CD4-positive, alpha-beta T cell (primary cell): ENCODE measurements at regions not wholly inside any gene's neighbourhood (a gene's known extent, or its start where the extent isn't known, plus 50 kb on each side); places are given as distances from the start of the nearest gene placed in this dataset.

Experiments
- ATAC-seq: fragments of 200-7000 bp; cut with Tn5 transposase; one replicate; pipeline ENCODE4 v1.10.0; 2022; ENCODE audit warnings: mild to moderate bottlenecking; ENCODE audit not compliant: poor library complexity
- CTCF ChIA-PET: fragments of 350-600 bp; sonication (Branson Sonifier 250); formaldehyde crosslinking; loops from one replicate; lab custom pipeline; 2021; ENCODE audit warnings: antibody characterized with exemption, inconsistent platforms; lab: Charles Lee
- POLR2A ChIA-PET: fragments of 350-600 bp; sonication (Branson Sonifier 250); formaldehyde crosslinking; loops from one replicate; lab custom pipeline; 2021; ENCODE audit warnings: antibody characterized with exemption, inconsistent platforms; lab: Charles Lee
- DNase-seq, 14 experiments: peaks; one replicate each; pipeline ENCODE4 v3.0.0-alpha.2; 2013 to 2020; ENCODE audit warnings: mixed read lengths in 2 of 14
- H3K27ac ChIP-seq, 2 donors: one replicate each; pipeline versions ENCODE4 v1.5.1 to v1.7.0; 2013; ENCODE audit warnings: low read length in 2 of 2, low read depth in 1 of 2, mild to moderate bottlenecking in 1 of 2
- H3K27me3 ChIP-seq, 2 experiments: 1 replicate in 1 of 2; 2 replicates in 1 of 2; pipeline versions ENCODE4 v1.6.1 to v1.7.0; 2013; ENCODE audit warnings: low read length in 2 of 2, control low read depth in 1 of 2, mild to moderate bottlenecking in 1 of 2, moderate library complexity in 1 of 2; ENCODE audit not compliant: insufficient read depth in 2 of 2, control insufficient read depth in 1 of 2
- H3K36me3 ChIP-seq: one replicate; pipeline ENCODE4 v1.6.1; 2013; ENCODE audit warnings: low read length, control low read depth; ENCODE audit not compliant: insufficient read depth
- H3K4me1 ChIP-seq: one replicate; pipeline ENCODE4 v1.6.1; 2013; ENCODE audit warnings: low read length, control low read depth; ENCODE audit not compliant: insufficient read depth
- H3K4me3 ChIP-seq: one replicate; pipeline ENCODE4 v1.5.1; 2013; ENCODE audit warnings: mild to moderate bottlenecking, low read length, moderate library complexity
- H3K9me3 ChIP-seq, 2 experiments: 1 replicate in 1 of 2; 2 replicates in 1 of 2; pipeline versions ENCODE4 v1.6.1 to v1.7.0; 2013; ENCODE audit warnings: low read length in 2 of 2, mild to moderate bottlenecking in 2 of 2, control low read depth in 1 of 2, moderate library complexity in 1 of 2; ENCODE audit not compliant: control insufficient read depth in 1 of 2, insufficient read depth in 1 of 2
- H3K27ac Mint-ChIP-seq: one replicate; pipeline ENCODE4 v1.8.0; 2020; ENCODE audit warnings: mixed read lengths
- H3K27me3 Mint-ChIP-seq: one replicate; pipeline ENCODE4 v1.8.0; 2021; ENCODE audit warnings: mixed read lengths
- H3K36me3 Mint-ChIP-seq: one replicate; pipeline ENCODE4 v1.8.0; 2021; ENCODE audit warnings: low read depth, mixed read lengths
- H3K4me1 Mint-ChIP-seq: one replicate; pipeline ENCODE4 v1.8.0; 2021; ENCODE audit warnings: low read depth, mixed read lengths
- H3K4me3 Mint-ChIP-seq: one replicate; pipeline ENCODE4 v1.8.0; 2020; ENCODE audit warnings: mild to moderate bottlenecking, mixed read lengths
- H3K9me3 Mint-ChIP-seq: one replicate; pipeline ENCODE4 v1.8.0; 2020; ENCODE audit warnings: mixed read lengths
- intact Hi-C, 2 experiments: fragments of 100-400 bp; cut with DNase I in 1 of 2; cut with micrococcal nuclease in 1 of 2; formaldehyde crosslinking; loops; one replicate each; pipeline versions ENCODE4 v1.15.1 to v1.9.0; 2023 to 2025; cut with DNase I, micrococcal nuclease
- TF ChIP-seq, protein P1 (sequence below): fragments of 200-600 bp; IDR thresholded peaks from one replicate; pipeline ENCODE4 v1.8.0; 2022; ENCODE audit warnings: antibody characterized with exemption, mild to moderate bottlenecking

DNA sequence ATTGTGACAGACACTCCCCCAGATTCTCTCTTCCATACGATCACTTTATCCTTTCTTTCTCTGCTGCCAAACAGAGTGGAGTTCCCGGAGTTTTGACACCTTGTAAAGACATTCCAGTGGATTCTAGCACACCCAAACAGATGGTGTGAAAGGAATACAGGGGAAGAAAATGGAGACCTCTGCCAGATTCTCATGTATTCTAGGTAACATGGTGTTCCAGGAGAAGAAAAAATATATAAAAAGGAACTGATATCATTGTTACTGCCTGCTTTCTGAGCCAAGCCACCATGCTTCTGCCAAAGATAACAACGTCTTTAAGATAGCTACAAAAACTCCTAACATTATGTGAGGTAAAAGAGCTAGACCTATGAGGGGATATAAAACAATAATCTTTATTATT is 136.5 kb downstream of the TXNL1 start:
- no peak for ATAC-seq
- Histone ChIP-seq H3K36me3 (no peaks in the 10 kb centered on the region), H3K27ac (no peak overlapping the region), H3K4me1 (no peaks in the 10 kb centered on the region), H3K4me3 (no peak overlapping the region), H3K9me3 (no peaks in the 10 kb centered on the region), H3K27me3 (no peaks in the 10 kb centered on the region)
- TF ChIP-seq, protein P1, sequence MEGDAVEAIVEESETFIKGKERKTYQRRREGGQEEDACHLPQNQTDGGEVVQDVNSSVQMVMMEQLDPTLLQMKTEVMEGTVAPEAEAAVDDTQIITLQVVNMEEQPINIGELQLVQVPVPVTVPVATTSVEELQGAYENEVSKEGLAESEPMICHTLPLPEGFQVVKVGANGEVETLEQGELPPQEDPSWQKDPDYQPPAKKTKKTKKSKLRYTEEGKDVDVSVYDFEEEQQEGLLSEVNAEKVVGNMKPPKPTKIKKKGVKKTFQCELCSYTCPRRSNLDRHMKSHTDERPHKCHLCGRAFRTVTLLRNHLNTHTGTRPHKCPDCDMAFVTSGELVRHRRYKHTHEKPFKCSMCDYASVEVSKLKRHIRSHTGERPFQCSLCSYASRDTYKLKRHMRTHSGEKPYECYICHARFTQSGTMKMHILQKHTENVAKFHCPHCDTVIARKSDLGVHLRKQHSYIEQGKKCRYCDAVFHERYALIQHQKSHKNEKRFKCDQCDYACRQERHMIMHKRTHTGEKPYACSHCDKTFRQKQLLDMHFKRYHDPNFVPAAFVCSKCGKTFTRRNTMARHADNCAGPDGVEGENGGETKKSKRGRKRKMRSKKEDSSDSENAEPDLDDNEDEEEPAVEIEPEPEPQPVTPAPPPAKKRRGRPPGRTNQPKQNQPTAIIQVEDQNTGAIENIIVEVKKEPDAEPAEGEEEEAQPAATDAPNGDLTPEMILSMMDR = no peak
- CTCF ChIA-PET = no interaction called here
- POLR2A ChIA-PET = no interaction called here
- Mint-ChIP-seq H3K4me1 (no peaks in the 10 kb centered on the region), H3K9me3 (no peaks in the 10 kb centered on the region), H3K36me3 (no peaks in the 10 kb centered on the region), H3K4me3 (no peak overlapping the region), H3K27me3 (peaks cover 14% of the 10 kb centered on the region), H3K27ac (no peak overlapping the region)
- DNase-seq = no peak
- intact Hi-C loops = no loop called here

- DNase-seq (no peak), ATAC-seq (no peak)
- no peaks in the 10 kb centered on the region for H3K36me3 Mint-ChIP-seq
- Histone ChIP-seq H3K9me3 (no peaks in the 10 kb centered on the region), H3K4me1 (no peaks in the 10 kb centered on the region), H3K27ac (no peak overlapping the region), H3K27me3 (no peaks in the 10 kb centered on the region), H3K4me3 (no peak overlapping the region), H3K36me3 (no peaks in the 10 kb centered on the region)
- no peak overlapping the region for H3K27ac Mint-ChIP-seq
- ChIA-PET POLR2A (interaction anchor here (0.7 kb wide), 1 partner anchor 740 kb away, joined by 3 read pairs; no protein-coding TSS in a partner anchor), CTCF (no interaction called here)
- intact Hi-C loops = no loop called here
- TF ChIP-seq, protein P1 = no peak
- no peaks in the 10 kb centered on the region for H3K4me1 Mint-ChIP-seq
- no peaks in the 10 kb centered on the region for H3K9me3 Mint-ChIP-seq
- no peak overlapping the region for H3K4me3 Mint-ChIP-seq
- peaks cover 10% of the 10 kb centered on the region for H3K27me3 Mint-ChIP-seq
Observed at GRCh38 chr18:56495884-56496283, 142.5 kb downstream of the TXNL1 start.

- Histone ChIP-seq H3K4me1 (no peaks in the 10 kb centered on the region), H3K27me3 (no peaks in the 10 kb centered on the region), H3K9me3 (no peaks in the 10 kb centered on the region), H3K4me3 (no peak overlapping the region), H3K27ac (no peak overlapping the region), H3K36me3 (no peaks in the 10 kb centered on the region)
- POLR2A ChIA-PET = no interaction called here
- H3K36me3 Mint-ChIP-seq = no peaks in the 10 kb centered on the region
- no peak for ATAC-seq
- H3K4me3 Mint-ChIP-seq = no peak overlapping the region
- H3K27me3 Mint-ChIP-seq = peaks cover 10% of the 10 kb centered on the region
- no peak for DNase-seq
- H3K27ac Mint-ChIP-seq = no peak overlapping the region
- intact Hi-C loops = no loop called here
- TF ChIP-seq, protein P1 = no peak
- CTCF ChIA-PET = no interaction called here
- no peaks in the 10 kb centered on the region for H3K4me1 Mint-ChIP-seq
- no peaks in the 10 kb centered on the region for H3K9me3 Mint-ChIP-seq
Observed at GRCh38 chr18:56493531-56493930, 144.9 kb downstream of the TXNL1 start.
